Calu3 (cell line): ENCODE measurements at regions not wholly inside any gene's neighbourhood (a gene's known extent, or its start where the extent isn't known, plus 50 kb on each side); places are given as distances from the start of the nearest gene placed in this dataset.

Experiments used
- BruUV-seq: library from RNA; stranded (reverse); fragments of 400-500 nt; replicated peaks from 2 replicates; lab custom pipeline; 2021; lab: Mats Ljungman, UMichigan
- CTCF ChIA-PET: fragments of 300-600 bp; sonication (Branson Sonifier 250); formaldehyde crosslinking; loops from one replicate; lab custom pipeline; 2022; ENCODE audit warnings: antibody characterized with exemption; lab: Charles Lee
- DNase-seq: peaks from one replicate; pipeline ENCODE4 v3.0.0; 2022
- H3K27ac Mint-ChIP-seq: one replicate; pipeline ENCODE4 v1.8.0; 2022; ENCODE audit warnings: mixed read lengths; ENCODE audit not compliant: unreplicated experiment
- H3K27me3 Mint-ChIP-seq: one replicate; pipeline ENCODE4 v1.8.0; 2022; ENCODE audit warnings: mixed read lengths; ENCODE audit not compliant: unreplicated experiment
- H3K36me3 Mint-ChIP-seq: one replicate; pipeline ENCODE4 v1.8.0; 2022; ENCODE audit warnings: mild to moderate bottlenecking, moderate library complexity, mixed read lengths; ENCODE audit not compliant: insufficient read depth, unreplicated experiment
- H3K4me1 Mint-ChIP-seq: one replicate; pipeline ENCODE4 v1.8.0; 2022; ENCODE audit warnings: mild to moderate bottlenecking, low read depth, mixed read lengths; ENCODE audit not compliant: unreplicated experiment
- H3K4me3 Mint-ChIP-seq: one replicate; pipeline ENCODE4 v1.8.0; 2022; ENCODE audit warnings: mild to moderate bottlenecking, low read depth, moderate library complexity, mixed read lengths; ENCODE audit not compliant: unreplicated experiment
- H3K9me3 Mint-ChIP-seq: one replicate; pipeline ENCODE4 v1.8.0; 2022; ENCODE audit warnings: low read depth, mixed read lengths; ENCODE audit not compliant: unreplicated experiment
- intact Hi-C: fragments of 100-400 bp; cut with micrococcal nuclease; formaldehyde crosslinking; loops from one replicate; pipeline ENCODE4 v1.10.0; 2022; ENCODE audit not compliant: unreplicated experiment
- TF ChIP-seq, protein P1 (sequence below): fragments of 200-600 bp; IDR thresholded peaks from one replicate; pipeline ENCODE4 v1.8.0; 2022; ENCODE audit warnings: antibody characterized with exemption; ENCODE audit not compliant: unreplicated experiment

- H3K9me3 Mint-ChIP-seq, result no peaks in the 10 kb centered on the region
- no peaks in the 10 kb centered on the region for H3K36me3 Mint-ChIP-seq
- H3K27me3 Mint-ChIP-seq, result no peaks in the 10 kb centered on the region
- no peaks in the 10 kb centered on the region for H3K4me1 Mint-ChIP-seq
- no TSS peak for BruUV-seq
- no peak overlapping the region for H3K4me3 Mint-ChIP-seq
- intact Hi-C loops, result no loop called here
- DNase-seq, result no peak
- no peak overlapping the region for H3K27ac Mint-ChIP-seq
- CTCF ChIA-PET, result no interaction called here
- TF ChIP-seq, protein P1, sequence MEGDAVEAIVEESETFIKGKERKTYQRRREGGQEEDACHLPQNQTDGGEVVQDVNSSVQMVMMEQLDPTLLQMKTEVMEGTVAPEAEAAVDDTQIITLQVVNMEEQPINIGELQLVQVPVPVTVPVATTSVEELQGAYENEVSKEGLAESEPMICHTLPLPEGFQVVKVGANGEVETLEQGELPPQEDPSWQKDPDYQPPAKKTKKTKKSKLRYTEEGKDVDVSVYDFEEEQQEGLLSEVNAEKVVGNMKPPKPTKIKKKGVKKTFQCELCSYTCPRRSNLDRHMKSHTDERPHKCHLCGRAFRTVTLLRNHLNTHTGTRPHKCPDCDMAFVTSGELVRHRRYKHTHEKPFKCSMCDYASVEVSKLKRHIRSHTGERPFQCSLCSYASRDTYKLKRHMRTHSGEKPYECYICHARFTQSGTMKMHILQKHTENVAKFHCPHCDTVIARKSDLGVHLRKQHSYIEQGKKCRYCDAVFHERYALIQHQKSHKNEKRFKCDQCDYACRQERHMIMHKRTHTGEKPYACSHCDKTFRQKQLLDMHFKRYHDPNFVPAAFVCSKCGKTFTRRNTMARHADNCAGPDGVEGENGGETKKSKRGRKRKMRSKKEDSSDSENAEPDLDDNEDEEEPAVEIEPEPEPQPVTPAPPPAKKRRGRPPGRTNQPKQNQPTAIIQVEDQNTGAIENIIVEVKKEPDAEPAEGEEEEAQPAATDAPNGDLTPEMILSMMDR, result no peak
These were observed 930.3 kb downstream of the SUCLG1 start for GRCh38 chr2:83528767-83529166.

DNA sequence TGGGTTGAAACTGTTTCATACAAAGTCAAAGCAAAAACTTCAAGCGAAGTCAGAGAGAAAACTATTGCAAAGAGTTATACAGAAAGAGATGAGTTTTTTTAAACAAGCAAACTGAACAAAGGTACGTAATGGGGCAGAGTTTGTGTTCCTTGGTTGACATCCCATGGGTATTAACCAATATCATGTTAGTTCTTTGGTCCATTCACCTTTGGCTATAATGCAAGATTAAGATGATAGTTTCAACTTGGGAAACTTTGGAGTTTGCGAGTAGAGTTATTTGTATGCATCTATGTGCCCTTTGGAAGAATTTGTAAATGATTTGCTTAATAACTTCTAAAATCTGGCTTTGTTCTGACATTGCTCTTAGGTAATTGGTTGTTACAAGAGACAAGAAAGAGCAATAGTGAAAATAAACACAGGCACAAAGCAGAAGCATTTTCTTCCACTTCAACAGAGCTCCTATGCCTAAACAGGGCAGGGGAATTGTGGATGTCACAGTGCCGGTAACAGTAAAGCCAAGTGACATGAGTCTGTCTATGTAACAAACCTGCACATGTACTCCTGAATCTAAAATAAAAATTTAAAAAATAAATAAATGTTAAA, 936.1 kb downstream of the SUCLG1 start:
- Mint-ChIP-seq H3K27me3 (no peaks in the 10 kb centered on the region), H3K27ac (no peak overlapping the region), H3K4me1 (no peaks in the 10 kb centered on the region), H3K36me3 (no peaks in the 10 kb centered on the region), H3K4me3 (no peak overlapping the region), H3K9me3 (no peaks in the 10 kb centered on the region)
- no TSS peak for BruUV-seq
- intact Hi-C loops, result no loop called here
- CTCF ChIA-PET, result no interaction called here
- TF ChIP-seq, protein P1, result no peak
- DNase-seq, result no peak

DNA sequence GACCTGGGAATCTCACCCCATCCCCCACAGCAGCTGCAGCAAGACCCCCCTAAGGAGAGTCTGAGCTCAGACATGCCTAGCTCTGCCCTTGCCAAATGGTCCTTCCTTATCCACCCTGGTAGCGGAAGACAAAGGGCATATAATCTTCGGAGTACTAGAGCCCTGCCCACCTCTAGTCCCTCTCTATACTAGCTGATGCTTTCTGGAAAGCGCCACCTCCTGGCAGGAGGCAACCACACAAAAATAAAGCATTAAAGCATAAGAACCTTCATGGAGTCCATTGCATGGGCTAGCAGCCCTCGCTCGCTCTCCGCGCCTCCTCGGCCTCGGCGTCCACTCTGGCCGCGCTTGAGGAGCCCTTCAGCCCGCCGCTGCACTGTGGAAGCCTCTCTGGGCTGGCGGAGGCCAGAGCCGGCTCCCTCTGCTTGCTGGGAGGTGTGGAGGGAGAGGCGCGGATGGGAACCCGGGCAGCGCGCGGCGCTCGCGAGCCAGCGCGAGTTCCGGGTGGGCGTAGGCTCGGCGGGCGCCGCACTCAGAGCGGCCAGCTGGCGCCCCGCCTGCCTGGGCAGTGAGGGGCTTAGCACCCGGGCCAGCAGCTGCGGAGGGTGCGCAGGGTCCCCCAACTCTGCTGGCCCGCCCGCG, 941.2 kb downstream of the SUCLG1 start:
- H3K4me1 Mint-ChIP-seq, result no peaks in the 10 kb centered on the region
- no peak for DNase-seq
- intact Hi-C loops, result no loop called here
- CTCF ChIA-PET, result no interaction called here
- H3K27ac Mint-ChIP-seq, result no peak overlapping the region
- BruUV-seq, result no TSS peak
- no peaks in the 10 kb centered on the region for H3K9me3 Mint-ChIP-seq
- no peaks in the 10 kb centered on the region for H3K36me3 Mint-ChIP-seq
- no peak overlapping the region for H3K4me3 Mint-ChIP-seq
- TF ChIP-seq, protein P1, result no peak
- no peaks in the 10 kb centered on the region for H3K27me3 Mint-ChIP-seq

DNA sequence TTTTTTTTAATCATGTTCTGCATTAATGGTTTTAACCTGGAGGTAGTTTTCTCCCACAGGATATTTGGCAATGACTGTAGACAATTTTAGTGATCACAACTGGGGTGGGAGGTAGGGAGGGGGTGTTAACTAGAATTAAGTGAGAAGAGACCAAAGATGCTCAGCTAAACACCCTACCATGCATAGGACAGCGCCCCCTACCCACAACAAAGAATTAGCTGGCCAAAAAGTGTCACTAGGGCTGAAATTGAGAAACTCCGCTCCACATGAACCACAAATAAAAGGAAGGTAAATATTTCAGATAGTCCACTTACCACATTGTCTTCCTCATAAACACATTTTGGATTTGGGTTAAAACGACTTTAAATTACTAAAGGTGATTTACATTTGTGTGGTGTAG, 942.6 kb downstream of the SUCLG1 start:
- Mint-ChIP-seq H3K4me3 (no peak overlapping the region), H3K36me3 (no peaks in the 10 kb centered on the region), H3K9me3 (no peaks in the 10 kb centered on the region), H3K4me1 (no peaks in the 10 kb centered on the region), H3K27me3 (no peaks in the 10 kb centered on the region), H3K27ac (no peak overlapping the region)
- intact Hi-C loops, result no loop called here
- DNase-seq, result no peak
- no TSS peak for BruUV-seq
- CTCF ChIA-PET, result no interaction called here
- TF ChIP-seq, protein P1, result no peak
